Vagina (tissue), 2 donors: ENCODE measurements at regions not wholly inside any gene's neighbourhood (a gene's known extent, or its start where the extent isn't known, plus 50 kb on each side); places are given as distances from the start of the nearest gene placed in this dataset.

Experiments used
- DNase-seq, 2 donors: peaks; one replicate each; pipeline ENCODE4 v3.0.0-alpha.2; 2017; ENCODE audit errors: extremely low spot score in 2 of 2
- H3K27ac ChIP-seq: fragments of 200-600 bp; sonication (generic); one replicate; pipeline ENCODE4 v1.5.1; 2019
- H3K27me3 ChIP-seq: fragments of 200-600 bp; sonication (generic); one replicate; pipeline ENCODE4 v1.5.1; 2019
- H3K36me3 ChIP-seq, 2 donors: fragments of 200-600 bp; sonication (generic); one replicate each; pipeline ENCODE4 v1.5.1; 2017 to 2019
- H3K4me1 ChIP-seq: fragments of 200-600 bp; sonication (generic); one replicate; pipeline ENCODE4 v1.5.1; 2019
- H3K4me3 ChIP-seq, 2 donors: fragments of 200-600 bp; sonication (generic); 1 replicate in 1 of 2; 2 replicates in 1 of 2; pipeline ENCODE4 v1.5.1; 2016 to 2019
- H3K9me3 ChIP-seq: fragments of 200-600 bp; sonication (generic); one replicate; pipeline ENCODE4 v1.5.1; 2019
- CTCF ChIP-seq, 3 experiments: fragments of 450-650 bp in 2 of 3; fragments of 200-600 bp in 1 of 3; sonication (generic) in 1 of 3; IDR thresholded peaks; one replicate each; pipeline ENCODE4 v1.5.1; 2017 to 2019; ENCODE audit warnings: antibody characterized with exemption in 3 of 3, mild to moderate bottlenecking in 2 of 3, moderate library complexity in 2 of 3
- POLR2A ChIP-seq, 2 donors: fragments of 450-650 bp; IDR thresholded peaks; one replicate each; pipeline ENCODE4 v1.6.1; 2017; ENCODE audit warnings: antibody characterized with exemption in 2 of 2, mild to moderate bottlenecking in 2 of 2, moderate library complexity in 2 of 2
- POLR2AphosphoS5 ChIP-seq, 2 donors: sonication (generic); formaldehyde crosslinking; IDR thresholded peaks; one replicate each; pipeline ENCODE4 v1.9.0; 2017; ENCODE audit warnings: antibody characterized with exemption in 2 of 2, mild to moderate bottlenecking in 2 of 2, low read depth in 1 of 2; ENCODE audit not compliant: insufficient read depth in 1 of 2
- intact Hi-C: fragments of 100-400 bp; cut with DNase I; formaldehyde crosslinking; loops from one replicate; pipeline ENCODE4 v1.15.1; 2023

GRCh38 chr7:82631998-82632397 is 188.4 kb upstream of the CACNA2D1 start:
- Histone ChIP-seq H3K4me1 (no peaks in the 10 kb centered on the region), H3K27me3 (no peaks in the 10 kb centered on the region), H3K36me3 (no peaks in the 10 kb centered on the region), H3K4me3 (no peak overlapping the region), H3K27ac (no peak overlapping the region), H3K9me3 (no peaks in the 10 kb centered on the region)
- no peak for TF ChIP-seq POLR2A (IDR thresholded peaks at IDR 0.05)
- TF ChIP-seq POLR2AphosphoS5 (IDR thresholded peaks at IDR 0.05; ENCODE audit: insufficient read depth in 1 of 2, low read depth in 1 of 2), result no peak
- no peak for TF ChIP-seq CTCF (IDR thresholded peaks at IDR 0.05)
- no peak for DNase-seq
- intact Hi-C loops, result no loop called here

DNA sequence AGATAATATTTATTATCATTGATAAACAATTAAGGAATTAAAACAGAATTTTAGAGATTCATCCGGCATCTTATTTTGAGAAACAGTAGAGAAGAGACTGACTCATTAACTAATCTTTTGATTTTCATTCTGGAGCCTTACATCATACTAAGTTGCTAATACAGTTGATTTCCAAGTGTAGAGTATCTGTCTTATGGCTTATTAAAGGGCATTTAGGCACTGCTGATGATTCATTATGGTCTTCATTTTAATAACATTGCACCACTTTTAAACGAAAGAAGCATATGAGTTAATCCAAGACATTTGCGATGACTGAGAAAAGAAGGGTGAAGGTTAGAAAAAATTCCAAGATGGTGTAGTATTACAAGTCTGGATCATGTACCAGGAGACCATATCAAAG is 186.0 kb upstream of the CACNA2D1 start:
- Histone ChIP-seq H3K4me1 (no peaks in the 10 kb centered on the region), H3K36me3 (no peaks in the 10 kb centered on the region), H3K9me3 (no peaks in the 10 kb centered on the region), H3K27me3 (no peaks in the 10 kb centered on the region), H3K4me3 (no peak overlapping the region), H3K27ac (no peak overlapping the region)
- intact Hi-C loops, result no loop called here
- TF ChIP-seq POLR2A (IDR thresholded peaks at IDR 0.05) (no peak), CTCF (IDR thresholded peaks at IDR 0.05) (no peak), POLR2AphosphoS5 (IDR thresholded peaks at IDR 0.05; ENCODE audit: insufficient read depth in 1 of 2, low read depth in 1 of 2) (no peak)
- DNase-seq, result no peak

GRCh38 chr7:82625377-82625776 is 181.8 kb upstream of the CACNA2D1 start:
- no peak overlapping the region for H3K27ac ChIP-seq
- H3K4me3 ChIP-seq, result no peak overlapping the region
- intact Hi-C loops, result no loop called here
- no peaks in the 10 kb centered on the region for H3K27me3 ChIP-seq
- no peak for DNase-seq
- no peak for TF ChIP-seq CTCF (IDR thresholded peaks at IDR 0.05)
- no peak for TF ChIP-seq POLR2A (IDR thresholded peaks at IDR 0.05)
- TF ChIP-seq POLR2AphosphoS5 (IDR thresholded peaks at IDR 0.05; ENCODE audit: insufficient read depth in 1 of 2, low read depth in 1 of 2), result no peak
- no peaks in the 10 kb centered on the region for H3K4me1 ChIP-seq
- H3K36me3 ChIP-seq, result no peaks in the 10 kb centered on the region
- H3K9me3 ChIP-seq, result no peaks in the 10 kb centered on the region

DNA sequence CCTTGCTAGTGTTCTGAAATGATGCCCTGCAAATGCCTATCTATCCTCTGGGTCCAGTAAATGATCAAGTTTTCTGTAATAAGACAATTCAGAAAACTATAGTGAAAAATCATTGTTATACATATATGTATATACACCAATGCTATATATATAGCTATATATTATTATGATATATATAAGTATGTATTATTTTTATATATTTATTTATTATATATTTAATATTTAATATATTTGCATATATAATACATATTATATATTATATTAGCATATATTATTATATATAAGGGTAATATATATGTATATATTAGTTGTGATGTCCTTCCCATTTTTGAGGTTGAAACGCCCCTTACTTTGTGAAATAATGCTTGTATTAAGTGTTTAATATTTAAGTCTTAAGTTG is 181.4 kb upstream of the CACNA2D1 start:
- H3K4me3 ChIP-seq, result no peak overlapping the region
- H3K9me3 ChIP-seq, result no peaks in the 10 kb centered on the region
- intact Hi-C loops, result no loop called here
- no peaks in the 10 kb centered on the region for H3K36me3 ChIP-seq
- H3K27me3 ChIP-seq, result no peaks in the 10 kb centered on the region
- H3K4me1 ChIP-seq, result no peaks in the 10 kb centered on the region
- TF ChIP-seq CTCF (IDR thresholded peaks at IDR 0.05), result no peak
- TF ChIP-seq POLR2AphosphoS5 (IDR thresholded peaks at IDR 0.05; ENCODE audit: insufficient read depth in 1 of 2, low read depth in 1 of 2), result no peak
- no peak for TF ChIP-seq POLR2A (IDR thresholded peaks at IDR 0.05)
- no peak overlapping the region for H3K27ac ChIP-seq
- DNase-seq, result no peak

- H3K27ac ChIP-seq, result no peak overlapping the region
Measured at GRCh38 chr7:82624337-82624736, 180.8 kb upstream of the CACNA2D1 start.

More at GRCh38 chr7:82624337-82624736, 180.8 kb upstream of the CACNA2D1 start:
- TF ChIP-seq POLR2AphosphoS5 (IDR thresholded peaks at IDR 0.05; ENCODE audit: insufficient read depth in 1 of 2, low read depth in 1 of 2) (no peak), CTCF (IDR thresholded peaks at IDR 0.05) (no peak), POLR2A (IDR thresholded peaks at IDR 0.05) (no peak)
- intact Hi-C loops, result no loop called here
- Histone ChIP-seq H3K4me3 (no peak overlapping the region), H3K4me1 (no peaks in the 10 kb centered on the region), H3K27me3 (no peaks in the 10 kb centered on the region), H3K36me3 (no peaks in the 10 kb centered on the region), H3K9me3 (no peaks in the 10 kb centered on the region)
- DNase-seq, result no peak
